Stimulated activated CD8-positive, alpha-beta memory T cell treated with anti-CD3 and anti-CD28 coated beads, Interleukin-4, amount 100 ng/mL, for 4 hours (primary cell): ENCODE measurements at regions not wholly inside any gene's neighbourhood (a gene's known extent, or its start where the extent isn't known, plus 50 kb on each side); places are given as distances from the start of the nearest gene placed in this dataset.

ENCODE experiments used
- DNase-seq, 2 donors: peaks; one replicate each; pipeline ENCODE4 v3.0.0-alpha.2; 2020; ENCODE audit warnings: low read depth in 2 of 2, low spot score in 1 of 2

GRCh38 chr6:87815449-87815848 is 113.4 kb upstream of the AKIRIN2 start:
- DNase-seq: no peak

GRCh38 chr6:87808005-87808757 is 106.1 kb upstream of the AKIRIN2 start:
- no peak for DNase-seq

GRCh38 chr6:87807475-87807874 is 105.4 kb upstream of the AKIRIN2 start:
- no peak for DNase-seq

GRCh38 chr6:87806635-87807034 is 104.6 kb upstream of the AKIRIN2 start:
- no peak for DNase-seq

- no peak for DNase-seq
Observed at GRCh38 chr6:87806099-87806498, 104.1 kb upstream of the AKIRIN2 start.

GRCh38 chr6:87803791-87804190 is 101.8 kb upstream of the AKIRIN2 start:
- no peak for DNase-seq

- no peak for DNase-seq
Observed at GRCh38 chr6:87799651-87800050, 97.6 kb upstream of the AKIRIN2 start.

GRCh38 chr6:87798393-87799278 is 96.6 kb upstream of the AKIRIN2 start:
- DNase-seq: no peak

GRCh38 chr6:87794922-87795885 is 93.2 kb upstream of the AKIRIN2 start:
- no peak for DNase-seq

- DNase-seq: no peak
Observed at GRCh38 chr6:87793315-87793714, 91.3 kb upstream of the AKIRIN2 start.

- DNase-seq: no peak
Observed at GRCh38 chr6:87791982-87792381, 89.9 kb upstream of the AKIRIN2 start.

GRCh38 chr6:87791485-87791884 is 89.5 kb upstream of the AKIRIN2 start:
- no peak for DNase-seq

- DNase-seq: no peak
Observed at GRCh38 chr6:87791029-87791428, 89.0 kb upstream of the AKIRIN2 start.

GRCh38 chr6:87789900-87790290 is 87.9 kb upstream of the AKIRIN2 start:
- DNase-seq: no peak

GRCh38 chr6:87789198-87789899 is 87.3 kb upstream of the AKIRIN2 start:
- DNase-seq: no peak

- DNase-seq: no peak
Observed at GRCh38 chr6:87788141-87788540, 86.1 kb upstream of the AKIRIN2 start.

- no peak for DNase-seq
Observed at GRCh38 chr6:87785229-87785862, 83.3 kb upstream of the AKIRIN2 start.

GRCh38 chr6:87784690-87785089 is 82.7 kb upstream of the AKIRIN2 start:
- DNase-seq: no peak

GRCh38 chr6:87784051-87784450 is 82.0 kb upstream of the AKIRIN2 start:
- DNase-seq: no peak

GRCh38 chr6:87779542-87779941 is 77.5 kb upstream of the AKIRIN2 start:
- DNase-seq: no peak
